PC-9 (cell line): ENCODE measurements at regions not wholly inside any gene's neighbourhood (a gene's known extent, or its start where the extent isn't known, plus 50 kb on each side); places are given as distances from the start of the nearest gene placed in this dataset.

Experiments used
- EZH2 ChIP-seq: fragments of 200-600 bp; sonication (generic); IDR thresholded peaks from 2 replicates; pipeline ENCODE4 v1.8.0; 2017; ENCODE audit warnings: antibody characterized with exemption, low read depth
- TF ChIP-seq, protein P1 (sequence below): fragments of 200-600 bp; sonication (generic); conservative IDR thresholded peaks from 2 replicates; pipeline ENCODE4 v1.6.1; 2017; ENCODE audit warnings: mixed run types, antibody characterized with exemption, mild to moderate bottlenecking, moderate library complexity

- TF ChIP-seq, protein P1, sequence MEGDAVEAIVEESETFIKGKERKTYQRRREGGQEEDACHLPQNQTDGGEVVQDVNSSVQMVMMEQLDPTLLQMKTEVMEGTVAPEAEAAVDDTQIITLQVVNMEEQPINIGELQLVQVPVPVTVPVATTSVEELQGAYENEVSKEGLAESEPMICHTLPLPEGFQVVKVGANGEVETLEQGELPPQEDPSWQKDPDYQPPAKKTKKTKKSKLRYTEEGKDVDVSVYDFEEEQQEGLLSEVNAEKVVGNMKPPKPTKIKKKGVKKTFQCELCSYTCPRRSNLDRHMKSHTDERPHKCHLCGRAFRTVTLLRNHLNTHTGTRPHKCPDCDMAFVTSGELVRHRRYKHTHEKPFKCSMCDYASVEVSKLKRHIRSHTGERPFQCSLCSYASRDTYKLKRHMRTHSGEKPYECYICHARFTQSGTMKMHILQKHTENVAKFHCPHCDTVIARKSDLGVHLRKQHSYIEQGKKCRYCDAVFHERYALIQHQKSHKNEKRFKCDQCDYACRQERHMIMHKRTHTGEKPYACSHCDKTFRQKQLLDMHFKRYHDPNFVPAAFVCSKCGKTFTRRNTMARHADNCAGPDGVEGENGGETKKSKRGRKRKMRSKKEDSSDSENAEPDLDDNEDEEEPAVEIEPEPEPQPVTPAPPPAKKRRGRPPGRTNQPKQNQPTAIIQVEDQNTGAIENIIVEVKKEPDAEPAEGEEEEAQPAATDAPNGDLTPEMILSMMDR = no peak
- no peak for TF ChIP-seq EZH2
Observed at GRCh38 chr4:57206172-57206571, 96.0 kb upstream of the IGFBP7 start.
